HG02588 (cell line): ENCODE measurements at regions not wholly inside any gene's neighbourhood (a gene's known extent, or its start where the extent isn't known, plus 50 kb on each side); places are given as distances from the start of the nearest gene placed in this dataset.

Experiments used
- ATAC-seq: cut with Tn5 transposase; IDR thresholded peaks from one replicate; pipeline ENCODE4 v1.9.1; 2021; ENCODE audit warnings: mild to moderate bottlenecking, moderate library complexity; ENCODE audit not compliant: unreplicated experiment

GRCh38 chr21:22993822-22994574 lies 1995.8 kb downstream of the NCAM2 start:
- no peak for ATAC-seq

GRCh38 chr21:23003951-23004350 lies 2005.7 kb downstream of the NCAM2 start:
- ATAC-seq, result no peak

GRCh38 chr21:23008601-23009202 lies 2010.5 kb downstream of the NCAM2 start:
- no peak for ATAC-seq

GRCh38 chr21:23009360-23009759 lies 2011.2 kb downstream of the NCAM2 start:
- no peak for ATAC-seq

GRCh38 chr21:23014021-23014420 lies 2015.8 kb downstream of the NCAM2 start:
- no peak for ATAC-seq

DNA sequence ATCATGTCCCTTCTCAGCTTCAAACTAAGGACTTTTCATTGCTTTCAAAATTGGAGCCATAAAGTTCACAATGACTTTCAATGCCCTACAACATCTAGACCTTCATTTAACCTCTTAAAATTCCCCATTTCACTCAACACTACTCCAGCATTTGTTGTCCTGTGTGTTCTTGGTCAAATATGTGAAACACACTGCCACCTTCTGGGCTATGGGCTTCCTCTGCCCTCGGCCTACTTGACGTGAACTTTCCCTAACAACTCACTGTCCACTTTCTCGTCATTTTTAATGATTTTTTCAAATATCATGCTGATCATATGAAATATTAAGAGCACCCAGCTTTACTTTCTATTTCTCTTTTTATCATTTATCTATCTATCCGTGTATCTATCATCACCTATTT lies 2018.4 kb downstream of the NCAM2 start:
- no peak for ATAC-seq

GRCh38 chr21:23017989-23018388 lies 2019.8 kb downstream of the NCAM2 start:
- ATAC-seq, result no peak

DNA sequence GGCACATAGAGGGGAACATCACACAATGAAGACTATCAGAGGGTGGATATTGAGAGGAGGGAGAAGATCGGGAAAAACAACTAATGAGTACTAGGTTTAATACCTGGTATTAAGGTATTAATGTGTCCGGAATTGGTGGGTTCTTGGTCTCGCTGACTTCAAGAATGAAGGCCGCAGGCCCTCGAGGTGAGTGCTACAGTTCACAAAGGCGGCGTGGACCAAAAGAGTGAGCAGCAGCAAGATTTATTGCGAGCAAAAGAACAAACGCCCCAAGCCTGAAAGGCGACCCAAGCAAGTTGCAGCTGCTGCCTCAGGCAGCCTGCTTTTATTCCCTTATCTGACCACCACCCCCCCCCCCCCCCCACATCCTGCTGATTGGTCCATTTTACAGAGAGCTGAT lies 2022.8 kb downstream of the NCAM2 start:
- no peak for ATAC-seq

GRCh38 chr21:23021481-23021880 lies 2023.3 kb downstream of the NCAM2 start:
- ATAC-seq, result no peak

DNA sequence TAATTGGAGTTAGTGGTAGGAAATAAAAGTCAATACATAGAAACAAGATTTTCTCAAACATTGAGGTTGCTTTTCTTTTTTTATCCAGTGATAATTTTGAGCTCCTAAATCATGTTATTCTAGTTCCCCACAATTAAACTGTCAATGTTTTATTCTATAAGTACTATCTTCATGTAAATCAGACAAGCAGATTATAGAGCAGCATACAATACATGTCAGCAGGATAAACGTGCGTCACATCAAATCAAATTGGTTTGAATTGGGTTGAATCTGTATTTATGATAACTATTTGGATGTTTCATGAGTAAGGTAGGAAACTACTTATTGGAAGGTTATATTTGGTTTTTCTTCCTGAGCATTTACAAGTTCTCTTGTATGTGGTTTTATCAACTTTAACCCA lies 2028.7 kb downstream of the NCAM2 start:
- ATAC-seq, result no peak

GRCh38 chr21:23039846-23040245 lies 2041.6 kb downstream of the NCAM2 start:
- no peak for ATAC-seq

DNA sequence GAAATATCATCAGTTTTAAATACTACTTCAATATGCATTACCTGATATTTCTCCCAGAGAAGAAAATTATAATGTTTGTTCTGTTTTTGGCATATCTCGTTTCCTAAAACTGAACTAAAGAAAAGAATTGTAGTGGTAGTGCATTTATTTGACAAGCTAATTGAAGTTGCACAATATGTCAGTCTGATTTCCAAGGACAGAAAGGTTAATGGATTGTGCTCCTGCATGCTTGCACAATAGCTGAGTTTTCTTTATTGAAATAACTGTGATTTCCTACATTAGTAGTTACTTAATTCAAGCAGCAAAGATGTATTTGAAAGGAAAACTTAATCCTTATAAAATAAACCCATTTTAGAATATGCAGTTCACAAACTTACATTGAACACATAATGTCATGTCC lies 2047.7 kb downstream of the NCAM2 start:
- ATAC-seq, result no peak

GRCh38 chr21:23067672-23068071 lies 2069.5 kb downstream of the NCAM2 start:
- ATAC-seq, result no peak

DNA sequence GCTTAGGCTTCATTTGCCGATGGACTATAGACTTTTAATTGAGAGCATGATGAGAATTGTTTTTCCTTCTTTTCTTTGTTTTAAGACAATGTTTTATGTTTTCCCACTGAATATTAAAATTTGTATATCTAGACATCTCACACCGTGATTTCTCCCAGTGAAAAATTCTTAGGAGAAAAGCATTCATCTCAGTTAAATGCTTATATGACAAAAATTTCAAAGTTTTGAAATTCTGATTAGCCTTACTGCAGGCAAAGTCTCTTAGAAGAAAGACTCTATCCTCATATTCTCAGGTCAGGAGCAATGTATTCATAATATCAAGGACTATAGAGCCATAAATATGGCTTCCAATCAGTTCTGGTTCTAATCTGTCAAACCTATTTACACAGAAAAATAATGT lies 2085.0 kb downstream of the NCAM2 start:
- ATAC-seq, result no peak

- ATAC-seq, result no peak
Observed at GRCh38 chr21:23093259-23093658, 2095.1 kb downstream of the NCAM2 start.

- no peak for ATAC-seq
Observed at GRCh38 chr21:23099185-23099584, 2101.0 kb downstream of the NCAM2 start.

GRCh38 chr21:23101111-23101510 lies 2102.9 kb downstream of the NCAM2 start:
- no peak for ATAC-seq

- no peak for ATAC-seq
Observed at GRCh38 chr21:23108533-23108932, 2110.3 kb downstream of the NCAM2 start.

GRCh38 chr21:23111070-23111600 lies 2112.9 kb downstream of the NCAM2 start:
- no peak for ATAC-seq

DNA sequence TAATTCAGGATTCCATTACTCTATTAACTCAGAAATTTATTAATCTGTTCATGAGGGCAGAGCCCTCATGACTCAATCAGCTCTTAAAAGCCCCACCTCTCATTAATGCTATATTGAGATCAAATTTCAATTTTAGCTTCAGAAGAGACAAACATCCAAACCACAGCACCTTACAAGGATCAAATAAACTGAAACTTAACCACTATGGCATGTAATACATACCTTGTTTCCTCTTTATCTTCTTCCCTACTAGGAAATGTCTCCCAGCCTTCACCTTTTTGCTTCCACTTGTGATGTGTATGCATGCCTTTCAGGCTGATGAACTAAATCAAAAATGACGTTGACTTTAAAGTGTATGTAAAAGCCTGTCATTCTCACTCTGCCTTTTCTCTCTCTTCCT lies 2121.3 kb downstream of the NCAM2 start:
- no peak for ATAC-seq

- ATAC-seq, result no peak
Observed at GRCh38 chr21:23127973-23128372, 2129.8 kb downstream of the NCAM2 start.

DNA sequence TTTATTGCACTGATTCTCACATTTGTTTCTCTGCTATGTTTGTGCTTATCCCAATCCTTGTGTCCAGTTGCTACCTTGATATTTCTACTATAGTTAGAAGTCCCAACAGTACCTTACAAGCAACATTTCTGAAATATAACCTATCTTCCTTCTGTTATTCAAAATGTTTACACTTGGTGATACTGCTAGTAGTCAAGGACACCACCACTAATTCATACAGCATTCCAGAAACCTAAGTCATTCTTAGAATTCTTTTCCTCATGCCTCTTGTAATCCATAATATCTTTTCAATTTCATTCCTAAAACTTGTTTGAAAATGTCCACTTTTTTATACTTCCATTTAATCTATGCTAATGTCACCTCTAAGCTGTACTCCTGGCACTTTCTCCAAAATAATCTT lies 2132.1 kb downstream of the NCAM2 start:
- ATAC-seq, result no peak
